Activated CD4-positive, alpha-beta T cell treated with anti-CD3 and anti-CD28 coated beads, Interleukin-2, amount 10 ng/mL, durations not matched to agents 7 days and 5 days (primary cell): ENCODE measurements at regions not wholly inside any gene's neighbourhood (a gene's known extent, or its start where the extent isn't known, plus 50 kb on each side); places are given as distances from the start of the nearest gene placed in this dataset.
"Not testable (repeated sequence)": the region's sequence is repeated elsewhere in the genome, so short reads cannot be mapped to it uniquely, and the experiment has no call there.

ENCODE experiments used
- CTCF ChIA-PET: fragments of 350-600 bp; sonication (Branson Sonifier 250); formaldehyde crosslinking; loops from one replicate; lab custom pipeline; 2021; ENCODE audit warnings: antibody characterized with exemption; lab: Charles Lee
- POLR2A ChIA-PET: fragments of 350-600 bp; sonication (Branson Sonifier 250); formaldehyde crosslinking; loops from one replicate; lab custom pipeline; 2021; ENCODE audit warnings: antibody characterized with exemption; lab: Charles Lee
- DNase-seq: peaks from one replicate; pipeline ENCODE4 v3.0.0-alpha.2; 2020
- H3K27ac Mint-ChIP-seq: one replicate; pipeline ENCODE4 v1.8.0; 2021; ENCODE audit warnings: mild to moderate bottlenecking, moderate library complexity, mixed read lengths
- H3K27me3 Mint-ChIP-seq: one replicate; pipeline ENCODE4 v1.8.0; 2021; ENCODE audit warnings: mixed read lengths
- H3K36me3 Mint-ChIP-seq: one replicate; pipeline ENCODE4 v1.8.0; 2021; ENCODE audit warnings: low read depth, mixed read lengths
- H3K4me1 Mint-ChIP-seq: one replicate; pipeline ENCODE4 v1.8.0; 2021; ENCODE audit warnings: mixed read lengths
- H3K4me3 Mint-ChIP-seq: one replicate; pipeline ENCODE4 v1.8.0; 2021; ENCODE audit warnings: mild to moderate bottlenecking, moderate library complexity, mixed read lengths
- H3K9me3 Mint-ChIP-seq: one replicate; pipeline ENCODE4 v1.8.0; 2021; ENCODE audit warnings: mixed read lengths

DNA sequence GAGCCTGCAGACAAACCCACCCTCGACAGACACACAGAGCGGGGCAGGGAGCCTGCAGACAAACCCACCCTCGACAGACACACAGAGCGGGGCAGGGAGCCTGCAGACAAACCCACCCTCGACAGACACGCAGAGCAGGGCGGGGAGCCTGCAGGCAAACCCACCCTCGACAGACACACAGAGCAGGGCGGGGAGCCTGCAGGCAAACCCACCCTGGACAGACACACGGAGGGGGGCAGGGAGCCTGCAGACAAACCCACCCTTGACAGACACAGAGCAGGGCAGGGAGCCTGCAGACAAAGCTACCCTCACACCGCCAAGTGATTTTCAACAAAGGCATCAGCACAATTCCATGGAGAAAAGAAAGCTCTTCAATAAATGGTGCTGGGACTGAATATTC is 52.5 kb upstream of the METRNL start:
- H3K27me3 Mint-ChIP-seq, H3K4me3 Mint-ChIP-seq, H3K27ac Mint-ChIP-seq, CTCF ChIA-PET, H3K9me3 Mint-ChIP-seq, DNase-seq, POLR2A ChIA-PET, H3K36me3 Mint-ChIP-seq: not testable (repeated sequence)
- H3K4me1 Mint-ChIP-seq, result peaks cover 26% of the 10 kb centered on the region

- H3K27ac Mint-ChIP-seq, result no peak overlapping the region
- DNase-seq, result no peak
- no peaks in the 10 kb centered on the region for H3K9me3 Mint-ChIP-seq
- POLR2A ChIA-PET, result no interaction called here
- H3K27me3 Mint-ChIP-seq, result no peaks in the 10 kb centered on the region
- CTCF ChIA-PET, result interaction anchor here (1.5 kb wide), 1 partner anchor 247 kb away, joined by 3 read pairs; no protein-coding TSS in a partner anchor
- no peak overlapping the region for H3K4me3 Mint-ChIP-seq
- peaks cover 20% of the 10 kb centered on the region for H3K4me1 Mint-ChIP-seq
- H3K36me3 Mint-ChIP-seq, result peaks cover 2% of the 10 kb centered on the region
These were observed 50.6 kb upstream of the METRNL start for GRCh38 chr17:83028851-83029250.

DNA sequence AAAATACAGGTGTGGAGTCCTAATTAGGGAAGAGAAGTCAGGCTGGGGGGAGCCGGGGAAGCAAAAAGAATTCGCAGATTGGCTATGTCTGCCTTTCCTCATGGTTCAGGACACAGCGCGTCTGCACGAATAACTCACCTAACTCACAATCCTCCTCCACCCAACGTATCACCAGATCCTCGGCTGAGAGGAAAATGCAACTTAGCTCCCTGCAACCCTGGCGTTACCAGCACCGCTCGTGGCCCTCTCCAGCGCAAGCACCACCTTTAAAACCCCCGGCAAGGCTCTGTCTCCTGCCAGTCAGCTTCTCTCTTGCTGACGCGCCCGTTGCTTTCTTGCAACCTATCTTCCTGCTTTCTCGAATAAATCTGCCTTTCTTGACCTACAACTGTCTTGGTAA is 49.8 kb upstream of the METRNL start:
- ChIA-PET CTCF (interaction anchor here (1.5 kb wide), 1 partner anchor 248 kb away, joined by 3 read pairs; no protein-coding TSS in a partner anchor), POLR2A (no interaction called here)
- no peak overlapping the region for H3K27ac Mint-ChIP-seq
- H3K27me3 Mint-ChIP-seq, result no peaks in the 10 kb centered on the region
- DNase-seq, result no peak
- H3K4me3 Mint-ChIP-seq, result no peak overlapping the region
- no peaks in the 10 kb centered on the region for H3K9me3 Mint-ChIP-seq
- peaks cover 5% of the 10 kb centered on the region for H3K36me3 Mint-ChIP-seq
- H3K4me1 Mint-ChIP-seq, result peaks cover 15% of the 10 kb centered on the region
